Muscle of leg (tissue), 3 donors: ENCODE measurements at regions not wholly inside any gene's neighbourhood (a gene's known extent, or its start where the extent isn't known, plus 50 kb on each side); places are given as distances from the start of the nearest gene placed in this dataset.
"Not testable (repeated sequence)": the region's sequence is repeated elsewhere in the genome, so short reads cannot be mapped to it uniquely, and the experiment has no call there.

Experiments used
- DNase-seq: peaks from one replicate; pipeline ENCODE4 v3.0.0; 2013
- H3K27ac ChIP-seq: one replicate; pipeline ENCODE4 v1.5.1; 2013; ENCODE audit warnings: mild to moderate bottlenecking, low read length, control low read depth
- H3K27me3 ChIP-seq: one replicate; pipeline ENCODE4 v1.6.1; 2013; ENCODE audit warnings: low read length; ENCODE audit not compliant: control insufficient read depth, insufficient read depth
- H3K36me3 ChIP-seq: one replicate; pipeline ENCODE4 v1.6.1; 2013; ENCODE audit warnings: low read length; ENCODE audit not compliant: control insufficient read depth, insufficient read depth
- H3K4me1 ChIP-seq: one replicate; pipeline ENCODE4 v1.6.1; 2013; ENCODE audit warnings: low read length; ENCODE audit not compliant: control insufficient read depth, insufficient read depth
- H3K4me3 ChIP-seq: one replicate; pipeline ENCODE4 v1.5.1; 2013; ENCODE audit warnings: low read length, control low read depth
- H3K9me3 ChIP-seq: replicated peaks from 2 replicates; pipeline ENCODE4 v1.6.1; 2013; ENCODE audit warnings: low read depth, low read length; ENCODE audit not compliant: control insufficient read depth
- WGBS: methylation state at CpG from one replicate; pipeline ENCODE4 v1.1.5; 2013; ENCODE audit warnings: missing lambda C conversion rate; ENCODE audit not compliant: insufficient coverage; 5-methylcytosine and 5-hydroxymethylcytosine counted together

GRCh38 chr21:8993943-8994639 lies 1527.3 kb upstream of the TPTE start:
- Histone ChIP-seq H3K27me3 (no peaks in the 10 kb centered on the region), H3K27ac (no peak overlapping the region), H3K9me3 (peaks cover 61% of the 10 kb centered on the region), H3K4me3 (no peak overlapping the region), H3K36me3 (no peaks in the 10 kb centered on the region), H3K4me1 (no peaks in the 10 kb centered on the region)
- no peak for DNase-seq
- WGBS, result 33% methylated on average over 3 of the region's 7 CpGs

GRCh38 chr21:8994640-8995511 lies 1526.5 kb upstream of the TPTE start:
- no peaks in the 10 kb centered on the region for H3K4me1 ChIP-seq
- DNase-seq, result no peak
- no peak overlapping the region for H3K4me3 ChIP-seq
- no peak overlapping the region for H3K27ac ChIP-seq
- no peaks in the 10 kb centered on the region for H3K27me3 ChIP-seq
- H3K36me3 ChIP-seq, result no peaks in the 10 kb centered on the region
- no CpG with 5 or more reads among the region's 7 CpGs for WGBS
- peaks cover 60% of the 10 kb centered on the region for H3K9me3 ChIP-seq

- not testable (repeated sequence) for H3K4me3 ChIP-seq, H3K4me1 ChIP-seq, DNase-seq, H3K27me3 ChIP-seq, H3K36me3 ChIP-seq, H3K27ac ChIP-seq
- no CpG with 5 or more reads among the region's 1 CpG for WGBS
- H3K9me3 ChIP-seq, result peaks cover 46% of the 10 kb centered on the region
Observed at GRCh38 chr21:8996487-8996968, 1524.9 kb upstream of the TPTE start.

- H3K27me3 ChIP-seq, result no peaks in the 10 kb centered on the region
- no CpG with 5 or more reads among the region's 1 CpG for WGBS
- peaks cover 41% of the 10 kb centered on the region for H3K9me3 ChIP-seq
- H3K4me1 ChIP-seq, result no peaks in the 10 kb centered on the region
- H3K4me3 ChIP-seq, result no peak overlapping the region
- H3K36me3 ChIP-seq, result no peaks in the 10 kb centered on the region
- no peak for DNase-seq
- no peak overlapping the region for H3K27ac ChIP-seq
Observed at GRCh38 chr21:8997011-8997440, 1524.4 kb upstream of the TPTE start.

GRCh38 chr21:8997443-8998390 lies 1523.7 kb upstream of the TPTE start:
- not testable (repeated sequence) for H3K4me3 ChIP-seq, H3K4me1 ChIP-seq, H3K36me3 ChIP-seq, DNase-seq, H3K27ac ChIP-seq, H3K27me3 ChIP-seq
- peaks cover 38% of the 10 kb centered on the region for H3K9me3 ChIP-seq
- WGBS, result no CpG with 5 or more reads among the region's 4 CpGs

- WGBS, result no CpG with 5 or more reads among the region's 1 CpG
- H3K27me3 ChIP-seq, DNase-seq, H3K36me3 ChIP-seq, H3K27ac ChIP-seq, H3K4me1 ChIP-seq, H3K4me3 ChIP-seq: not testable (repeated sequence)
- H3K9me3 ChIP-seq, result peaks cover 31% of the 10 kb centered on the region
Observed at GRCh38 chr21:8998480-8998879, 1522.9 kb upstream of the TPTE start.

- H3K9me3 ChIP-seq, result peaks cover 32% of the 10 kb centered on the region
- no peak overlapping the region for H3K27ac ChIP-seq
- 18% methylated on average over 1 of the region's 4 CpGs for WGBS
Observed at GRCh38 chr21:8998946-8999681, 1522.3 kb upstream of the TPTE start.

GRCh38 chr21:9000132-9000531 lies 1521.3 kb upstream of the TPTE start:
- no CpG with 5 or more reads among the region's 1 CpG for WGBS

More at GRCh38 chr21:8998946-8999681, 1522.3 kb upstream of the TPTE start:
- H3K36me3 ChIP-seq, result no peaks in the 10 kb centered on the region
- no peak overlapping the region for H3K4me3 ChIP-seq
- DNase-seq, result no peak
- H3K4me1 ChIP-seq, result no peaks in the 10 kb centered on the region
- H3K27me3 ChIP-seq, result no peaks in the 10 kb centered on the region

GRCh38 chr21:9000671-9001070 lies 1520.7 kb upstream of the TPTE start:
- H3K4me1 ChIP-seq, H3K27me3 ChIP-seq, DNase-seq, H3K4me3 ChIP-seq, H3K36me3 ChIP-seq, H3K27ac ChIP-seq: not testable (repeated sequence)
- no CpG with 5 or more reads among the region's 2 CpGs for WGBS
- H3K9me3 ChIP-seq, result peaks cover 30% of the 10 kb centered on the region

More at GRCh38 chr21:9000132-9000531, 1521.3 kb upstream of the TPTE start:
- not testable (repeated sequence) for H3K27me3 ChIP-seq, H3K4me3 ChIP-seq, H3K36me3 ChIP-seq, H3K4me1 ChIP-seq, H3K27ac ChIP-seq, DNase-seq
- H3K9me3 ChIP-seq, result peaks cover 27% of the 10 kb centered on the region
